ENCODE measurements at regions not wholly inside any gene's neighbourhood (a gene's known extent, or its start where the extent isn't known, plus 50 kb on each side); places are given as distances from the start of the nearest gene placed in this dataset.

DNA sequence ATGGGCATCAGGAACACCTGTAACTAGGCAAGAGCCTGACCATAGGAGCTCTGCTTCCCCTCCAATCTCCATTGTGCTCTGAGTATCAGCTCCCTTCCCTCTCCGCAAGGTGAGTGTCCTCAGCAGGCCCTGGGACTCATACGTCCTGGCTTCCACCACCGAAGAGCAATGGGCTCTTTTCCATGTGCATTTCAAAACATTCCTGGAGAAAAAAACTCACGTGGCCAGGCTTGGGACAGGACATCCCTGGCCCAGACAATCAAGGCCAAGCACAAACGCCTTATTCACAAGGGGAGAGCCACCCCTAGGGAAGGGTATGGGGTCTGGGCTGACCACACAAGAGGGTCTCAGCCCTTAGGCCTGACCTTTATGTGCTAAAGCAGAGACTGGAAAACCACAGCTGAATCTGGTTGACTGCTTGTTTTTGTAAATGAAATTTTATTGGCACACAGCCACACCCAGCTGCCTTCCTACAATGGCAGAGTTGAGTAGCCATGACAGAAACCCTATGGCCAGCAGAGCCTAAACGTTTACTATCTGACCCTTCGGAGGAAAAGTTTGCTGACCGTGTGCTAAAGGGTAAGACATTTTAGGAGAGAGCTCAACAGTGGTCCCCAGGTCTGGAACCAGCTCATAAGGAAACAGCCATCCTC lies 175.7 kb upstream of the ARL4C start:
- Histone ChIP-seq H2AFZ (ENCODE audit: low read depth, low read length) (no peak overlapping the region), H3K9ac (ENCODE audit: low read length) (no peak overlapping the region), H3K14ac (ENCODE audit: low read length in 2 of 2) (no peak overlapping the region), H3K36me3 (ENCODE audit: control insufficient read depth in 1 of 2, insufficient read depth in 2 of 2, low read depth in 1 of 2, low read length in 2 of 2) (no peaks in the 10 kb centered on the region), H2BK12ac (ENCODE audit: low read length in 2 of 2) (peak overlapping the region; percentile 12 to 34), H4K91ac (ENCODE audit: low read length) (peak overlapping the region; percentile 32), H3K4ac (ENCODE audit: low read depth in 1 of 2, low read length in 2 of 2) (no peak overlapping the region), H3K27me3 (ENCODE audit: control insufficient read depth in 1 of 2, insufficient read depth in 1 of 2, low read length in 2 of 2) (no peaks in the 10 kb centered on the region), H3K23ac (ENCODE audit: low read length in 2 of 2) (no peak overlapping the region), H3K4me2 (ENCODE audit: low read length, poor library complexity, severe bottlenecking) (no peak overlapping the region), H3K4me3 (ENCODE audit: insufficient read depth in 1 of 2, low read depth in 1 of 2, low read length in 2 of 2) (no peak overlapping the region), H3K4me1 (ENCODE audit: control insufficient read depth, insufficient read depth, low read depth, low read length) (peaks cover 20% of the 10 kb centered on the region), H2BK120ac (ENCODE audit: low read depth, low read length) (no peak overlapping the region), H2AK5ac (ENCODE audit: low read length, severe bottlenecking) (peak overlapping the region; percentile 92), H3K79me1 (replicated peaks; ENCODE audit: low read length, poor library complexity, severe bottlenecking) (no peaks in the 10 kb centered on the region), H4K8ac (ENCODE audit: low read length) (no peak overlapping the region), H3K9me3 (ENCODE audit: control insufficient read depth, low read length) (no peaks in the 10 kb centered on the region), H3K18ac (ENCODE audit: low read depth in 1 of 2, low read length in 2 of 2) (no peak overlapping the region), H2BK5ac (ENCODE audit: low read depth, low read length, poor library complexity, severe bottlenecking) (no peak overlapping the region), H2BK15ac (ENCODE audit: low read depth, poor library complexity, severe bottlenecking) (no peak overlapping the region), H3K27ac (ENCODE audit: low read length, poor library complexity, severe bottlenecking) (no peak overlapping the region)
- DNase-seq = no peak
- 82% methylated on average over 8 of the region's 8 CpGs for WGBS

GRCh38 chr2:234671716-234672115 lies 174.8 kb upstream of the ARL4C start:
- H2BK15ac ChIP-seq (ENCODE audit: low read depth, poor library complexity, severe bottlenecking) = peak overlapping the region; percentile 56
- no peaks in the 10 kb centered on the region for H3K79me1 ChIP-seq (replicated peaks; ENCODE audit: low read length, poor library complexity, severe bottlenecking)
- H2BK5ac ChIP-seq (ENCODE audit: low read depth, low read length, poor library complexity, severe bottlenecking) = no peak overlapping the region
- H4K8ac ChIP-seq (ENCODE audit: low read length) = no peak overlapping the region
- H3K36me3 ChIP-seq (ENCODE audit: control insufficient read depth in 1 of 2, insufficient read depth in 2 of 2, low read depth in 1 of 2, low read length in 2 of 2) = no peaks in the 10 kb centered on the region
- no peak overlapping the region for H3K27ac ChIP-seq (ENCODE audit: low read length, poor library complexity, severe bottlenecking)
- no peak overlapping the region for H3K18ac ChIP-seq (ENCODE audit: low read depth in 1 of 2, low read length in 2 of 2)
- no peak overlapping the region for H3K4me3 ChIP-seq (ENCODE audit: insufficient read depth in 1 of 2, low read depth in 1 of 2, low read length in 2 of 2)
- no peak overlapping the region for H4K91ac ChIP-seq (ENCODE audit: low read length)
- no peak for DNase-seq
- H2BK12ac ChIP-seq (ENCODE audit: low read length in 2 of 2) = peak overlapping the region; percentile 5 to 24
- no peaks in the 10 kb centered on the region for H3K27me3 ChIP-seq (ENCODE audit: control insufficient read depth in 1 of 2, insufficient read depth in 1 of 2, low read length in 2 of 2)
- peak overlapping the region in 1 of 2 experiments; percentile 49 for H3K23ac ChIP-seq (ENCODE audit: low read length in 2 of 2)
- peaks cover 19% of the 10 kb centered on the region for H3K4me1 ChIP-seq (ENCODE audit: control insufficient read depth, insufficient read depth, low read depth, low read length)
- no peak overlapping the region for H2BK120ac ChIP-seq (ENCODE audit: low read depth, low read length)
- H3K9me3 ChIP-seq (ENCODE audit: control insufficient read depth, low read length) = no peaks in the 10 kb centered on the region
- no peak overlapping the region for H3K9ac ChIP-seq (ENCODE audit: low read length)
- no peak overlapping the region for H2AFZ ChIP-seq (ENCODE audit: low read depth, low read length)
- 94% methylated on average over 3 of the region's 3 CpGs for WGBS
- H3K4ac ChIP-seq (ENCODE audit: low read depth in 1 of 2, low read length in 2 of 2) = peak overlapping the region in 1 of 2 experiments; percentile 11
- H3K4me2 ChIP-seq (ENCODE audit: low read length, poor library complexity, severe bottlenecking) = no peak overlapping the region
- peak overlapping the region in 1 of 2 experiments; percentile 46 for H3K14ac ChIP-seq (ENCODE audit: low read length in 2 of 2)
- H2AK5ac ChIP-seq (ENCODE audit: low read length, severe bottlenecking) = peak overlapping the region; percentile 70

GRCh38 chr2:234671231-234671630 lies 174.3 kb upstream of the ARL4C start:
- Histone ChIP-seq H2AK5ac (ENCODE audit: low read length, severe bottlenecking) (peak overlapping the region; percentile 79), H3K14ac (ENCODE audit: low read length in 2 of 2) (no peak overlapping the region), H3K79me1 (replicated peaks; ENCODE audit: low read length, poor library complexity, severe bottlenecking) (no peaks in the 10 kb centered on the region), H3K27ac (ENCODE audit: low read length, poor library complexity, severe bottlenecking) (no peak overlapping the region), H3K9me3 (ENCODE audit: control insufficient read depth, low read length) (no peaks in the 10 kb centered on the region), H3K4ac (ENCODE audit: low read depth in 1 of 2, low read length in 2 of 2) (no peak overlapping the region), H2AFZ (ENCODE audit: low read depth, low read length) (no peak overlapping the region), H3K23ac (ENCODE audit: low read length in 2 of 2) (no peak overlapping the region), H3K9ac (ENCODE audit: low read length) (no peak overlapping the region), H3K27me3 (ENCODE audit: control insufficient read depth in 1 of 2, insufficient read depth in 1 of 2, low read length in 2 of 2) (no peaks in the 10 kb centered on the region), H3K4me2 (ENCODE audit: low read length, poor library complexity, severe bottlenecking) (no peak overlapping the region), H2BK15ac (ENCODE audit: low read depth, poor library complexity, severe bottlenecking) (no peak overlapping the region), H4K91ac (ENCODE audit: low read length) (no peak overlapping the region), H3K4me3 (ENCODE audit: insufficient read depth in 1 of 2, low read depth in 1 of 2, low read length in 2 of 2) (no peak overlapping the region), H3K36me3 (ENCODE audit: control insufficient read depth in 1 of 2, insufficient read depth in 2 of 2, low read depth in 1 of 2, low read length in 2 of 2) (no peaks in the 10 kb centered on the region), H3K18ac (ENCODE audit: low read depth in 1 of 2, low read length in 2 of 2) (no peak overlapping the region), H2BK12ac (ENCODE audit: low read length in 2 of 2) (peak overlapping the region; percentile 5 to 24), H3K4me1 (ENCODE audit: control insufficient read depth, insufficient read depth, low read depth, low read length) (peaks cover 19% of the 10 kb centered on the region), H4K8ac (ENCODE audit: low read length) (no peak overlapping the region), H2BK5ac (ENCODE audit: low read depth, low read length, poor library complexity, severe bottlenecking) (no peak overlapping the region), H2BK120ac (ENCODE audit: low read depth, low read length) (no peak overlapping the region)
- no peak for DNase-seq
- 100% methylated on average over 3 of the region's 3 CpGs for WGBS

GRCh38 chr2:234670806-234671205 lies 173.9 kb upstream of the ARL4C start:
- H3K27me3 ChIP-seq (ENCODE audit: control insufficient read depth in 1 of 2, insufficient read depth in 1 of 2, low read length in 2 of 2) = no peaks in the 10 kb centered on the region
- no peaks in the 10 kb centered on the region for H3K79me1 ChIP-seq (replicated peaks; ENCODE audit: low read length, poor library complexity, severe bottlenecking)
- H2BK5ac ChIP-seq (ENCODE audit: low read depth, low read length, poor library complexity, severe bottlenecking) = no peak overlapping the region
- no peaks in the 10 kb centered on the region for H3K36me3 ChIP-seq (ENCODE audit: control insufficient read depth in 1 of 2, insufficient read depth in 2 of 2, low read depth in 1 of 2, low read length in 2 of 2)
- H3K4me3 ChIP-seq (ENCODE audit: insufficient read depth in 1 of 2, low read depth in 1 of 2, low read length in 2 of 2) = no peak overlapping the region
- no peak overlapping the region for H2AFZ ChIP-seq (ENCODE audit: low read depth, low read length)
- no peak overlapping the region for H3K4me2 ChIP-seq (ENCODE audit: low read length, poor library complexity, severe bottlenecking)
- H4K8ac ChIP-seq (ENCODE audit: low read length) = no peak overlapping the region
- H2BK120ac ChIP-seq (ENCODE audit: low read depth, low read length) = no peak overlapping the region
- H3K4ac ChIP-seq (ENCODE audit: low read depth in 1 of 2, low read length in 2 of 2) = no peak overlapping the region
- peak overlapping the region; percentile 26 for H2BK15ac ChIP-seq (ENCODE audit: low read depth, poor library complexity, severe bottlenecking)
- no peak overlapping the region for H3K9ac ChIP-seq (ENCODE audit: low read length)
- WGBS = 95% methylated on average over 7 of the region's 7 CpGs
- no peak overlapping the region for H3K14ac ChIP-seq (ENCODE audit: low read length in 2 of 2)
- H2AK5ac ChIP-seq (ENCODE audit: low read length, severe bottlenecking) = peak overlapping the region; percentile 79
- H3K18ac ChIP-seq (ENCODE audit: low read depth in 1 of 2, low read length in 2 of 2) = peak overlapping the region in 1 of 2 experiments; percentile 35
- H2BK12ac ChIP-seq (ENCODE audit: low read length in 2 of 2) = peak overlapping the region in 1 of 2 experiments; percentile 4
- H3K4me1 ChIP-seq (ENCODE audit: control insufficient read depth, insufficient read depth, low read depth, low read length) = peaks cover 19% of the 10 kb centered on the region
- H3K9me3 ChIP-seq (ENCODE audit: control insufficient read depth, low read length) = no peaks in the 10 kb centered on the region
- no peak for DNase-seq
- peak overlapping the region; percentile 57 for H4K91ac ChIP-seq (ENCODE audit: low read length)
- H3K23ac ChIP-seq (ENCODE audit: low read length in 2 of 2) = no peak overlapping the region
- H3K27ac ChIP-seq (ENCODE audit: low read length, poor library complexity, severe bottlenecking) = no peak overlapping the region

Data from mesenchymal stem cell (in vitro differentiated cells and primary cell).